ENCODE measurements at regions not wholly inside any gene's neighbourhood (a gene's known extent, or its start where the extent isn't known, plus 50 kb on each side); places are given as distances from the start of the nearest gene placed in this dataset.

GRCh38 chr2:120670371-120670770 is 65.3 kb upstream of the GLI2 start:
- DNase-seq (ENCODE audit: low read depth, low spot score) (no peak), FAIRE-seq (no peak), ATAC-seq (no peak)
- in situ Hi-C loops (cut with MboI) (loop anchor here (10.0 kb wide), 1 partner anchor 966 kb away; no protein-coding TSS in a partner anchor), intact Hi-C loops (cut with micrococcal nuclease; ENCODE audit: unreplicated experiment) (no loop called here)
- no peak overlapping the region for H3K27ac ChIP-seq (ENCODE audit: control insufficient read depth, insufficient read depth)
- no peak overlapping the region for H2AFZ ChIP-seq (ENCODE audit: control insufficient read depth, low read depth, low read length)
- BruUV-seq (replicated peaks), result no TSS peak
- H3K36me3 ChIP-seq (ENCODE audit: control insufficient read depth in 2 of 2, insufficient read depth in 2 of 2, low read length in 1 of 2), result no peaks in the 10 kb centered on the region
- WGBS (ENCODE audit: insufficient coverage, insufficient replicate concordance, low lambda C conversion rate, missing lambda C conversion rate), result 57% methylated on average over 12 of the region's 12 CpGs
- TF ChIP-seq NFYB (IDR thresholded peaks at IDR 0.05; ENCODE audit: insufficient read depth, low read depth, low read length), result no peak
- no peak for TF ChIP-seq CBX5 (IDR thresholded peaks at IDR 0.05; ENCODE audit: low read depth)
- TF ChIP-seq KAT2A (conservative IDR thresholded peaks at IDR 0.05; ENCODE audit: control insufficient read depth, low read depth, low read length), result no peak
- TF ChIP-seq CHD2 (IDR thresholded peaks at IDR 0.05; ENCODE audit: borderline replicate concordance, low read depth, low read length), result no peak
- no peak for TF ChIP-seq STAT3 (IDR thresholded peaks at IDR 0.05; ENCODE audit: low read depth, low read length)
- TF ChIP-seq POLR2AphosphoS5 (IDR thresholded peaks at IDR 0.05; ENCODE audit: low read length), result no peak
- no peak for TF ChIP-seq EP300 (IDR thresholded peaks at IDR 0.05; ENCODE audit: borderline replicate concordance in 1 of 2, control insufficient read depth in 1 of 2, low read depth in 2 of 2, low read length in 2 of 2)
- no peak for TF ChIP-seq BMI1 (IDR thresholded peaks at IDR 0.05; ENCODE audit: borderline replicate concordance)
- TF ChIP-seq DPF2 (IDR thresholded peaks at IDR 0.05), result no peak
- TF ChIP-seq, protein P1, sequence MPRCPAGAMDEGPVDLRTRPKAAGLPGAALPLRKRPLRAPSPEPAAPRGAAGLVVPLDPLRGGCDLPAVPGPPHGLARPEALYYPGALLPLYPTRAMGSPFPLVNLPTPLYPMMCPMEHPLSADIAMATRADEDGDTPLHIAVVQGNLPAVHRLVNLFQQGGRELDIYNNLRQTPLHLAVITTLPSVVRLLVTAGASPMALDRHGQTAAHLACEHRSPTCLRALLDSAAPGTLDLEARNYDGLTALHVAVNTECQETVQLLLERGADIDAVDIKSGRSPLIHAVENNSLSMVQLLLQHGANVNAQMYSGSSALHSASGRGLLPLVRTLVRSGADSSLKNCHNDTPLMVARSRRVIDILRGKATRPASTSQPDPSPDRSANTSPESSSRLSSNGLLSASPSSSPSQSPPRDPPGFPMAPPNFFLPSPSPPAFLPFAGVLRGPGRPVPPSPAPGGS (IDR thresholded peaks at IDR 0.05; ENCODE audit: borderline replicate concordance, insufficient read depth, low read depth, low read length, poor library complexity, severe bottlenecking), result no peak
- no peak for TF ChIP-seq USF1 (IDR thresholded peaks at IDR 0.05; ENCODE audit: borderline replicate concordance, extremely low read length, insufficient read depth, low read depth, low read length)
- TF ChIP-seq CREM (IDR thresholded peaks at IDR 0.05; ENCODE audit: low read depth), result no peak
- TF ChIP-seq ETV6 (conservative IDR thresholded peaks at IDR 0.05 in 1 of 2, IDR thresholded peaks at IDR 0.05 in 1 of 2; ENCODE audit: borderline replicate concordance in 1 of 2, low read depth in 1 of 2), result no peak
- no peak for TF ChIP-seq ASH2L (IDR thresholded peaks at IDR 0.05; ENCODE audit: borderline replicate concordance, low read depth)
- no peak for TF ChIP-seq POLR2A (IDR thresholded peaks at IDR 0.05; ENCODE audit: low read depth, low read length)
- no peak for TF ChIP-seq SREBF2 (IDR thresholded peaks at IDR 0.05; ENCODE audit: low read length)
- no peak for TF ChIP-seq TCF7 (IDR thresholded peaks at IDR 0.05; ENCODE audit: borderline replicate concordance)
- no peak for TF ChIP-seq ZNF592 (IDR thresholded peaks at IDR 0.05)
- H3K4me1 ChIP-seq (ENCODE audit: control insufficient read depth, insufficient read depth, low read length), result no peaks in the 10 kb centered on the region
- no peaks in the 10 kb centered on the region for H4K20me1 ChIP-seq (ENCODE audit: control insufficient read depth, insufficient read depth)
- no peaks in the 10 kb centered on the region for H3K27me3 ChIP-seq (replicated peaks in 1 of 2; ENCODE audit: control insufficient read depth in 2 of 2, insufficient read depth in 2 of 2, low read length in 1 of 2)
- peaks cover 2% of the 10 kb centered on the region for H3K9me3 ChIP-seq (replicated peaks; ENCODE audit: control insufficient read depth, insufficient read depth, low read length)
- SMC1A ChIA-PET (ENCODE audit: uncharacterized antibody, unreplicated experiment), result no interaction called here
- H3K79me2 ChIP-seq (ENCODE audit: control insufficient read depth, insufficient read depth, low read length), result no peaks in the 10 kb centered on the region
- CTCF ChIA-PET, result interaction anchor here (1.4 kb wide), 1 partner anchor 11 kb away, joined by 8 read pairs; no protein-coding TSS in a partner anchor
- no peak overlapping the region for H3K4me2 ChIP-seq (ENCODE audit: control insufficient read depth, insufficient read depth)
- no peak overlapping the region for H3K4me3 ChIP-seq
- POLR2A ChIA-PET, result no interaction called here
- H3K9ac ChIP-seq (ENCODE audit: control insufficient read depth, insufficient read depth, low read length), result no peak overlapping the region
- RAD21 ChIA-PET (ENCODE audit: unreplicated experiment), result no interaction called here

Data from GM12878 (cell line).